ENCODE measurements at regions not wholly inside any gene's neighbourhood (a gene's known extent, or its start where the extent isn't known, plus 50 kb on each side); places are given as distances from the start of the nearest gene placed in this dataset.
"Not testable (repeated sequence)": the region's sequence is repeated elsewhere in the genome, so short reads cannot be mapped to it uniquely, and the experiment has no call there.

GRCh38 chr16:16609627-16610026, 230.7 kb downstream of the NPIPA7 start:
- TF ChIP-seq ZNF366 (tag by site-specific recombination; conservative IDR thresholded peaks at IDR 0.05); PRDM10 (tag by site-specific recombination; IDR thresholded peaks at IDR 0.05); ZNF624 (tag by site-specific recombination; IDR thresholded peaks at IDR 0.05); ZNF843 (tag by site-specific recombination; IDR thresholded peaks at IDR 0.05); CTCF (tag by site-specific recombination; IDR thresholded peaks at IDR 0.05); ZBTB44 (tag by site-specific recombination; IDR thresholded peaks at IDR 0.05); ZFP41 (tag by site-specific recombination; IDR thresholded peaks at IDR 0.05; ENCODE audit: borderline replicate concordance); ZNF24 (tag by site-specific recombination; IDR thresholded peaks at IDR 0.05); ATF2 (tag by site-specific recombination; IDR thresholded peaks at IDR 0.05; ENCODE audit: low read depth): not testable (repeated sequence)

Data from HEK293 (cell line).